ENCODE measurements at regions not wholly inside any gene's neighbourhood (a gene's known extent, or its start where the extent isn't known, plus 50 kb on each side); places are given as distances from the start of the nearest gene placed in this dataset.

- no peaks in the 10 kb centered on the region for H3K27me3 Mint-ChIP-seq
- H3K36me3 Mint-ChIP-seq, result peaks cover 1% of the 10 kb centered on the region
- peaks cover 2% of the 10 kb centered on the region for H3K9me3 Mint-ChIP-seq
- no peak for DNase-seq (ENCODE audit: low spot score in 2 of 2)
- no peak overlapping the region for H3K4me3 Mint-ChIP-seq
- no peak for ATAC-seq (ENCODE audit: low read depth)
- H3K27ac Mint-ChIP-seq, result peak overlapping the region; percentile 67
- H3K4me1 Mint-ChIP-seq, result peaks cover 35% of the 10 kb centered on the region
Measured at GRCh38 chr1:178639326-178639725, 85.7 kb upstream of the RALGPS2 start.

- Mint-ChIP-seq H3K27me3 (no peaks in the 10 kb centered on the region), H3K4me3 (no peak overlapping the region), H3K36me3 (peaks cover 3% of the 10 kb centered on the region), H3K9me3 (peaks cover 2% of the 10 kb centered on the region), H3K4me1 (peaks cover 39% of the 10 kb centered on the region), H3K27ac (peak overlapping the region; percentile 5)
- DNase-seq (ENCODE audit: low spot score in 2 of 2) (no peak), ATAC-seq (ENCODE audit: low read depth) (no peak)
Measured at GRCh38 chr1:178642282-178642681, 82.8 kb upstream of the RALGPS2 start.

- DNase-seq (ENCODE audit: low spot score in 2 of 2), result no peak
- ATAC-seq (ENCODE audit: low read depth), result no peak
- Mint-ChIP-seq H3K27me3 (no peaks in the 10 kb centered on the region), H3K9me3 (peaks cover 2% of the 10 kb centered on the region), H3K36me3 (peaks cover 9% of the 10 kb centered on the region), H3K4me1 (peaks cover 40% of the 10 kb centered on the region), H3K4me3 (no peak overlapping the region), H3K27ac (no peak overlapping the region)
Measured at GRCh38 chr1:178643349-178643748, 81.7 kb upstream of the RALGPS2 start.

- H3K27ac Mint-ChIP-seq, result no peak overlapping the region
- peaks cover 2% of the 10 kb centered on the region for H3K9me3 Mint-ChIP-seq
- DNase-seq (ENCODE audit: low spot score in 2 of 2), result no peak
- H3K36me3 Mint-ChIP-seq, result peaks cover 9% of the 10 kb centered on the region
- peaks cover 36% of the 10 kb centered on the region for H3K4me1 Mint-ChIP-seq
- no peak overlapping the region for H3K4me3 Mint-ChIP-seq
- ATAC-seq (ENCODE audit: low read depth), result no peak
- no peaks in the 10 kb centered on the region for H3K27me3 Mint-ChIP-seq
Measured at GRCh38 chr1:178643831-178644230, 81.2 kb upstream of the RALGPS2 start.

GRCh38 chr1:178644308-178645120 is 80.5 kb upstream of the RALGPS2 start:
- Mint-ChIP-seq H3K27ac (no peak overlapping the region), H3K36me3 (peaks cover 9% of the 10 kb centered on the region), H3K9me3 (peaks cover 2% of the 10 kb centered on the region), H3K4me1 (peaks cover 36% of the 10 kb centered on the region), H3K27me3 (no peaks in the 10 kb centered on the region), H3K4me3 (no peak overlapping the region)
- ATAC-seq (ENCODE audit: low read depth) (no peak), DNase-seq (ENCODE audit: low spot score in 2 of 2) (no peak)

DNA sequence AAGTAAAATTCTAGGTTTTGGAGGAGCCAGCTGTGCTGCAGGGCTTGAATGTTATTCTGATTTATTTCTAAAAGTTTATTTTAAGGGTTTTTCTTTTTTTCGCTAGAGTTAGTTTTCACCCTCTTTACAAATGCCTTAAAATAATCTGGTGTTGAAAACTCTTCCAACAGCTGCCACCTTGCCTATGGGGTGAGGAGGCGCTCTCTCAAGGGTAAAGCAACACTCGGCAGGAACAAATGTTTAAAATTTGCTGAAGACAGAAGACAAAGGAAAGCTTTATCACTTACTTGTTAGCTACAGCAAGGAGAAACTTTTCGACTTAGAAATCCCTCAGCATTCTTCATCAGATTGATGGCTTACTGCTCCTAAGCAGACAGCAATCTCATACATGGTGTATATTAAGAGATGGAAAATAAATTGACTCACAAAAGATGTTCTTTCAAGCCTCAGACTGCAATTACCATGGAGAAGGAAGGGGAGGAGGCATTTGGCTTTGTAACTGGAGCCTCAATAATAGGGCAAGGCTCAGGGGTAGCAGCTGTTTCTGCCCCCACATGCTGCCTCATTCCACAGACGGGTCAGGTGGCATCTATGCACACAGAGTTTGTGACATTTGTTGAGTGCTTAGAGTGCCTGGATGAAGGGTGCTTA is 79.8 kb upstream of the RALGPS2 start:
- no peak for ATAC-seq (ENCODE audit: low read depth)

GRCh38 chr1:178645808-178646200 is 79.2 kb upstream of the RALGPS2 start:
- Mint-ChIP-seq H3K9me3 (peaks cover 2% of the 10 kb centered on the region), H3K27ac (no peak overlapping the region), H3K36me3 (peaks cover 9% of the 10 kb centered on the region), H3K4me3 (no peak overlapping the region), H3K27me3 (no peaks in the 10 kb centered on the region), H3K4me1 (peaks cover 46% of the 10 kb centered on the region)
- no peak for DNase-seq (ENCODE audit: low spot score in 2 of 2)
- ATAC-seq (ENCODE audit: low read depth), result no peak

More for the DNA sequence above, 79.8 kb upstream of the RALGPS2 start:
- Mint-ChIP-seq H3K4me1 (peaks cover 42% of the 10 kb centered on the region), H3K36me3 (peaks cover 9% of the 10 kb centered on the region), H3K9me3 (peaks cover 2% of the 10 kb centered on the region), H3K27me3 (no peaks in the 10 kb centered on the region), H3K4me3 (no peak overlapping the region), H3K27ac (no peak overlapping the region)
- DNase-seq (ENCODE audit: low spot score in 2 of 2), result no peak

GRCh38 chr1:178646821-178647220 is 78.2 kb upstream of the RALGPS2 start:
- peaks cover 51% of the 10 kb centered on the region for H3K4me1 Mint-ChIP-seq

GRCh38 chr1:178648151-178648550 is 76.9 kb upstream of the RALGPS2 start:
- no peaks in the 10 kb centered on the region for H3K27me3 Mint-ChIP-seq

More at GRCh38 chr1:178646821-178647220, 78.2 kb upstream of the RALGPS2 start:
- no peaks in the 10 kb centered on the region for H3K27me3 Mint-ChIP-seq
- H3K36me3 Mint-ChIP-seq, result peaks cover 8% of the 10 kb centered on the region
- DNase-seq (ENCODE audit: low spot score in 2 of 2) (no peak), ATAC-seq (ENCODE audit: low read depth) (no peak)
- no peak overlapping the region for H3K4me3 Mint-ChIP-seq
- H3K27ac Mint-ChIP-seq, result no peak overlapping the region
- H3K9me3 Mint-ChIP-seq, result peaks cover 2% of the 10 kb centered on the region

GRCh38 chr1:178649582-178650350 is 75.3 kb upstream of the RALGPS2 start:
- no peak overlapping the region for H3K4me3 Mint-ChIP-seq
- no peak for DNase-seq (ENCODE audit: low spot score in 2 of 2)
- peaks cover 8% of the 10 kb centered on the region for H3K36me3 Mint-ChIP-seq
- H3K9me3 Mint-ChIP-seq, result no peaks in the 10 kb centered on the region
- H3K4me1 Mint-ChIP-seq, result peaks cover 42% of the 10 kb centered on the region
- ATAC-seq (ENCODE audit: low read depth), result peak; percentile 37
- H3K27me3 Mint-ChIP-seq, result no peaks in the 10 kb centered on the region
- peak overlapping the region; percentile 58 for H3K27ac Mint-ChIP-seq

More at GRCh38 chr1:178648151-178648550, 76.9 kb upstream of the RALGPS2 start:
- H3K27ac Mint-ChIP-seq, result no peak overlapping the region
- DNase-seq (ENCODE audit: low spot score in 2 of 2) (no peak), ATAC-seq (ENCODE audit: low read depth) (no peak)
- no peak overlapping the region for H3K4me3 Mint-ChIP-seq
- H3K36me3 Mint-ChIP-seq, result peaks cover 8% of the 10 kb centered on the region
- peaks cover 45% of the 10 kb centered on the region for H3K4me1 Mint-ChIP-seq
- H3K9me3 Mint-ChIP-seq, result peaks cover 2% of the 10 kb centered on the region

- ATAC-seq (ENCODE audit: low read depth), result no peak
- no peaks in the 10 kb centered on the region for H3K27me3 Mint-ChIP-seq
- peaks cover 6% of the 10 kb centered on the region for H3K36me3 Mint-ChIP-seq
- H3K27ac Mint-ChIP-seq, result no peak overlapping the region
- no peaks in the 10 kb centered on the region for H3K9me3 Mint-ChIP-seq
- no peak for DNase-seq (ENCODE audit: low spot score in 2 of 2)
- no peak overlapping the region for H3K4me3 Mint-ChIP-seq
- peaks cover 42% of the 10 kb centered on the region for H3K4me1 Mint-ChIP-seq
Measured at GRCh38 chr1:178650934-178651511, 74.0 kb upstream of the RALGPS2 start.

- no peaks in the 10 kb centered on the region for H3K9me3 Mint-ChIP-seq
- ATAC-seq (ENCODE audit: low read depth) (no peak), DNase-seq (ENCODE audit: low spot score in 2 of 2) (no peak)
- no peak overlapping the region for H3K4me3 Mint-ChIP-seq
- no peak overlapping the region for H3K27ac Mint-ChIP-seq
- H3K27me3 Mint-ChIP-seq, result no peaks in the 10 kb centered on the region
- H3K36me3 Mint-ChIP-seq, result peaks cover 6% of the 10 kb centered on the region
- peaks cover 40% of the 10 kb centered on the region for H3K4me1 Mint-ChIP-seq
Measured at GRCh38 chr1:178651742-178652141, 73.3 kb upstream of the RALGPS2 start.

- Mint-ChIP-seq H3K9me3 (no peaks in the 10 kb centered on the region), H3K4me3 (no peak overlapping the region), H3K4me1 (peaks cover 39% of the 10 kb centered on the region), H3K27ac (no peak overlapping the region), H3K36me3 (peaks cover 7% of the 10 kb centered on the region), H3K27me3 (no peaks in the 10 kb centered on the region)
- DNase-seq (ENCODE audit: low spot score in 2 of 2) (no peak), ATAC-seq (ENCODE audit: low read depth) (no peak)
Measured at GRCh38 chr1:178652506-178653490, 72.2 kb upstream of the RALGPS2 start.

All from memory B cell (primary cell).